ENCODE measurements at regions not wholly inside any gene's neighbourhood (a gene's known extent, or its start where the extent isn't known, plus 50 kb on each side); places are given as distances from the start of the nearest gene placed in this dataset.
"Not testable (repeated sequence)": the region's sequence is repeated elsewhere in the genome, so short reads cannot be mapped to it uniquely, and the experiment has no call there.

DNA sequence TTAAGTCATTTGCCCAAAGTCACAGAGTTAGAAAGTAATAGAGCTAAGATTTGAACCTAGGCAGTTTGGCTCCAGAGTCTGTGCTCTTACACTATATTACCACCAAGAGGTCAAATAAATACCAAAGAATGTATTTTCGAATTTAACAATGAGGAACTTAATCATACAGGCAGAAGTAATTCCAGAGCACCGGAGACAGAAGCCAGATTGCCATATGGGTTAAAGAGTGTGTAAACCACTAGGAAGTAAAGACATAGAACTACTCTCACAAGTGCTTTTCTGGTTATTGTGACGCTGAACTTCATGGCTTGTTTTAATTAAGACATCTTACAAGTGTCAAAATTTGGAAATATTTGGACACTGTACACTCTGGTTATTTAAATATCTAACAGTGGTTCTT, 114.5 kb upstream of the NBPF19 start:
- not testable (repeated sequence) for H3K9me3 ChIP-seq (ENCODE audit: insufficient read depth, low read length); H2AFZ ChIP-seq (ENCODE audit: low read depth, low read length, severe bottlenecking); H3K79me2 ChIP-seq (ENCODE audit: insufficient read depth, low read length); H3K9ac ChIP-seq (ENCODE audit: low read length); H3K9me2 ChIP-seq (replicated peaks; ENCODE audit: insufficient read depth, low read length); H3K27ac ChIP-seq (ENCODE audit: low read depth, low read length); H4K20me1 ChIP-seq (ENCODE audit: low read depth, low read length); H3F3A ChIP-seq (ENCODE audit: insufficient read depth); H3K4me3 ChIP-seq (ENCODE audit: insufficient read depth, low read length, poor library complexity, severe bottlenecking); H3K27me3 ChIP-seq (ENCODE audit: low read length); H3K36me3 ChIP-seq (ENCODE audit: low read length); H3K4me2 ChIP-seq (ENCODE audit: low read depth, low read length, poor library complexity, severe bottlenecking)

DNA sequence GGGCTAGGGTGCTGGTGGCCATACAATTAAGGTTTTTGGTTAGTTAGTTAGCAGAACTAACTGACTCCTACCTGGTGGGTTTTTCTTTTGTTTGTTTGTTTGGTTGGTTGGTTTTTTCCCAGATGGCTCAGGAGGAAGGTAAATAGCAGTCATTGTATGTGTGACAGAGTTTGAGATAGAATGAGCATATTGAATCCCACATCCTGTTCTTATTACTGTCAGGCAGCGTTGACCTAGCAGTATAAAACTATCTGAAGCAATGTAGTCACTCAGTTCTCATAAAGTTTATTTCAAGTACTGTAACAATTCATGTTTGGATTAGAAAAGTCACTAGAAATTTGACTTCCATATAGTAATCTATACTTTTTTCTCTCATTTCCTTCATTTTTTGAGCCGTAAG, 113.5 kb upstream of the NBPF19 start:
- H4K20me1 ChIP-seq (ENCODE audit: low read depth, low read length); H3K79me2 ChIP-seq (ENCODE audit: insufficient read depth, low read length); H3K9me3 ChIP-seq (ENCODE audit: insufficient read depth, low read length); H3K27ac ChIP-seq (ENCODE audit: low read depth, low read length); H3K9ac ChIP-seq (ENCODE audit: low read length); H3K4me2 ChIP-seq (ENCODE audit: low read depth, low read length, poor library complexity, severe bottlenecking); H3K27me3 ChIP-seq (ENCODE audit: low read length); H3K4me3 ChIP-seq (ENCODE audit: insufficient read depth, low read length, poor library complexity, severe bottlenecking); H2AFZ ChIP-seq (ENCODE audit: low read depth, low read length, severe bottlenecking); H3K9me2 ChIP-seq (replicated peaks; ENCODE audit: insufficient read depth, low read length); H3F3A ChIP-seq (ENCODE audit: insufficient read depth); H3K36me3 ChIP-seq (ENCODE audit: low read length): not testable (repeated sequence)

GRCh38 chr1:149364188-149364981, 110.5 kb upstream of the NBPF19 start:
- H3K9ac ChIP-seq (ENCODE audit: low read length); H3K79me2 ChIP-seq (ENCODE audit: insufficient read depth, low read length); H3K9me2 ChIP-seq (replicated peaks; ENCODE audit: insufficient read depth, low read length); H2AFZ ChIP-seq (ENCODE audit: low read depth, low read length, severe bottlenecking); H3K4me3 ChIP-seq (ENCODE audit: insufficient read depth, low read length, poor library complexity, severe bottlenecking); H3K36me3 ChIP-seq (ENCODE audit: low read length); H3K27me3 ChIP-seq (ENCODE audit: low read length); H3K27ac ChIP-seq (ENCODE audit: low read depth, low read length); H3K9me3 ChIP-seq (ENCODE audit: insufficient read depth, low read length); H3F3A ChIP-seq (ENCODE audit: insufficient read depth); H4K20me1 ChIP-seq (ENCODE audit: low read depth, low read length); H3K4me2 ChIP-seq (ENCODE audit: low read depth, low read length, poor library complexity, severe bottlenecking): not testable (repeated sequence)

DNA sequence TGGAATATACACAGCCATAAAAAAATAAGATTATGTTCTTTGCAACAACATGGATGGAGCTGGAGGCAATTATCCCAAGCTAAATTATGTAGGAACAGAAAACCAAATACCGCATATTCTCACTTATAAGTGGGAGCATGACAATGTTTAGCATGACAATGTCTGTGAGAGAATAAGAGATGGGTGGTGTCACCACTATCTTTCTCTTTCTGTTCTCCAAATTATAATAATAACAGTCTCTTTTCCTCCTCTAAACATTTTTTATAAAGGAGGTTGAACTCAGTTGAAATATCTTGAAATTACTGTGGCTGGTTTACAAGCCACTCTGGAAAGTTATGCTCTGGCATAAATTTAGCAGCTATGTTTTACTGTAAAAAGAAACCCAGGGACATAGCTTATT, 108.4 kb upstream of the NBPF19 start:
- not testable (repeated sequence) for H3K4me3 ChIP-seq (ENCODE audit: insufficient read depth, low read length, poor library complexity, severe bottlenecking); H3K79me2 ChIP-seq (ENCODE audit: insufficient read depth, low read length); H3K27ac ChIP-seq (ENCODE audit: low read depth, low read length); H3K27me3 ChIP-seq (ENCODE audit: low read length); H3K9ac ChIP-seq (ENCODE audit: low read length); H2AFZ ChIP-seq (ENCODE audit: low read depth, low read length, severe bottlenecking); H4K20me1 ChIP-seq (ENCODE audit: low read depth, low read length); H3F3A ChIP-seq (ENCODE audit: insufficient read depth); H3K9me2 ChIP-seq (replicated peaks; ENCODE audit: insufficient read depth, low read length); H3K9me3 ChIP-seq (ENCODE audit: insufficient read depth, low read length); H3K36me3 ChIP-seq (ENCODE audit: low read length); H3K4me2 ChIP-seq (ENCODE audit: low read depth, low read length, poor library complexity, severe bottlenecking)

GRCh38 chr1:149367472-149368044, 107.3 kb upstream of the NBPF19 start:
- not testable (repeated sequence) for H3K9me3 ChIP-seq (ENCODE audit: insufficient read depth, low read length); H3K79me2 ChIP-seq (ENCODE audit: insufficient read depth, low read length); H3K27ac ChIP-seq (ENCODE audit: low read depth, low read length); H3F3A ChIP-seq (ENCODE audit: insufficient read depth); H3K9ac ChIP-seq (ENCODE audit: low read length); H2AFZ ChIP-seq (ENCODE audit: low read depth, low read length, severe bottlenecking); H3K4me2 ChIP-seq (ENCODE audit: low read depth, low read length, poor library complexity, severe bottlenecking); H3K27me3 ChIP-seq (ENCODE audit: low read length); H4K20me1 ChIP-seq (ENCODE audit: low read depth, low read length); H3K36me3 ChIP-seq (ENCODE audit: low read length); H3K4me3 ChIP-seq (ENCODE audit: insufficient read depth, low read length, poor library complexity, severe bottlenecking); H3K9me2 ChIP-seq (replicated peaks; ENCODE audit: insufficient read depth, low read length)

DNA sequence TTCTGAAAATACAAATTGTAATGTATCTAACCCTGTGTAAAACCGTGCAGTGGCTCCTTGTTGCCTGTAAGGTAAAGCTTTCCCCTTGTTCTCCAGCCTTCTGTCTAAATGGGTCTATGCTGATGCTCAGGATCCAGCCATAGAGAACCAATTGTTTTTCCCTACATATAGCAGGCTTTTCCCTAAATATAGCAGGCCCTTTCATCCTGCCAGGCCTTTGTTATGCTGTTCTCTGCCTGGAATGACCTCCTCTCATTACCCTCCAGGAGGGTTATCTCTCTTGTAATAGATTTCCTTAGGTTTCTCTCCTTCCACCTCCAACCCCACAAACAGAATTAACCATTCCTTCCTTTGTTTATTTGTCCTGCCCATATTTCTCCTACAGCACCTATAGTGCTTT, 106.5 kb upstream of the NBPF19 start:
- H3K27me3 ChIP-seq (ENCODE audit: low read length); H3K4me2 ChIP-seq (ENCODE audit: low read depth, low read length, poor library complexity, severe bottlenecking); H3K79me2 ChIP-seq (ENCODE audit: insufficient read depth, low read length); H3K9me2 ChIP-seq (replicated peaks; ENCODE audit: insufficient read depth, low read length); H3K36me3 ChIP-seq (ENCODE audit: low read length); H3K27ac ChIP-seq (ENCODE audit: low read depth, low read length); H3F3A ChIP-seq (ENCODE audit: insufficient read depth); H3K9ac ChIP-seq (ENCODE audit: low read length); H4K20me1 ChIP-seq (ENCODE audit: low read depth, low read length); H3K9me3 ChIP-seq (ENCODE audit: insufficient read depth, low read length); H2AFZ ChIP-seq (ENCODE audit: low read depth, low read length, severe bottlenecking); H3K4me3 ChIP-seq (ENCODE audit: insufficient read depth, low read length, poor library complexity, severe bottlenecking): not testable (repeated sequence)

DNA sequence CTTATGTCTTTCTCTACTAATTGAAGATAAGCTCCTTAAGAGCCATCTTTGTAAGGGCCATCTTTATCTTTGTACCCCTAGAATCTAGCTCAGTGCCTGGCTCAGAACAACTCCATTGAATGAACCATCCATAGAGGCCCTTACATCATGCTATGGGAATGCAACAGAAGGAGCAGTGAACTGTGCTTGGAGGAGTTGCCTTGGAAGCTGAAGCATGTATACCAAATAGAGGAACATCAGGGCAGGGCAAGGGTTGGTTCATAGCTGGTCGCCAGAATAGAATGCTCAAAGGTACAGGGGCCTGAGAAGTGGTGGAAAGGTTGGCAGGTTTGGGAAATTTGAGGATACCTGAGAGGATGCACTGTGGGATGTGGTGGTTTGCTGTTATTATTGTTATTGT, 105.8 kb upstream of the NBPF19 start:
- not testable (repeated sequence) for H3K79me2 ChIP-seq (ENCODE audit: insufficient read depth, low read length); H3K27me3 ChIP-seq (ENCODE audit: low read length)

DNA sequence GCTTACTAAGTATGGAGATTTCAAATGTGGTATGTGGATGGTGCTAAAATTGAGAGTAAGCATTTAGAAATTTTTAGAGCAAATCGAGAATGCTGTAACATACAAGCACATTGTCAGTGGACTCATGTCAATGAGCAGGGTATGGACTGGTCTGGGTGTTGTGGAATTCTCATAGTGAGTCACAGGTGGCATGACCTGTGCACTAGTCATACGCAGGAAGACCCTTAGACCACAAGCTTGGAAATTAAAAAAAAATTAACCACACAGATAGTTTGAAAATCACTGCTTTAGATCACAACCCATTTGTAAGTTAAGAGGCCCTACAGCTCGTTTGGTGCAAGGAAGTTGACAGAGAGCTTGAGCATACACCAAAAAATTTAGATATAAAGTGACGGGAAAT, 102.9 kb upstream of the NBPF19 start:
- not testable (repeated sequence) for H3K79me2 ChIP-seq (ENCODE audit: insufficient read depth, low read length); H4K20me1 ChIP-seq (ENCODE audit: low read depth, low read length); H3K9ac ChIP-seq (ENCODE audit: low read length); H3K4me2 ChIP-seq (ENCODE audit: low read depth, low read length, poor library complexity, severe bottlenecking); H3K4me3 ChIP-seq (ENCODE audit: insufficient read depth, low read length, poor library complexity, severe bottlenecking); H2AFZ ChIP-seq (ENCODE audit: low read depth, low read length, severe bottlenecking); H3K27ac ChIP-seq (ENCODE audit: low read depth, low read length); H3F3A ChIP-seq (ENCODE audit: insufficient read depth); H3K36me3 ChIP-seq (ENCODE audit: low read length); H3K9me3 ChIP-seq (ENCODE audit: insufficient read depth, low read length); H3K27me3 ChIP-seq (ENCODE audit: low read length); H3K9me2 ChIP-seq (replicated peaks; ENCODE audit: insufficient read depth, low read length)

More for the DNA sequence above, 105.8 kb upstream of the NBPF19 start:
- not testable (repeated sequence) for H3K9me3 ChIP-seq (ENCODE audit: insufficient read depth, low read length); H3K4me2 ChIP-seq (ENCODE audit: low read depth, low read length, poor library complexity, severe bottlenecking); H3K36me3 ChIP-seq (ENCODE audit: low read length); H3F3A ChIP-seq (ENCODE audit: insufficient read depth); H2AFZ ChIP-seq (ENCODE audit: low read depth, low read length, severe bottlenecking); H3K9ac ChIP-seq (ENCODE audit: low read length); H4K20me1 ChIP-seq (ENCODE audit: low read depth, low read length); H3K9me2 ChIP-seq (replicated peaks; ENCODE audit: insufficient read depth, low read length); H3K27ac ChIP-seq (ENCODE audit: low read depth, low read length); H3K4me3 ChIP-seq (ENCODE audit: insufficient read depth, low read length, poor library complexity, severe bottlenecking)
